HepG2 (cell line): ENCODE measurements at regions not wholly inside any gene's neighbourhood (a gene's known extent, or its start where the extent isn't known, plus 50 kb on each side); places are given as distances from the start of the nearest gene placed in this dataset.

Experiments used
- ELF3 ChIP-seq: IDR thresholded peaks from 2 replicates; pipeline ENCODE4 v1.6.1; 2016; ENCODE audit warnings: missing genetic modification reagents, missing compliant biosample characterization
- ELK4 ChIP-seq: sonication (generic); formaldehyde crosslinking; IDR thresholded peaks from 2 replicates; pipeline ENCODE4 v1.9.0; 2021; ENCODE audit warnings: missing genetic modification reagents, borderline replicate concordance
- GZF1 ChIP-seq: sonication (generic); formaldehyde crosslinking; IDR thresholded peaks from 2 replicates; pipeline ENCODE4 v1.5.1; 2020; ENCODE audit warnings: mild to moderate bottlenecking, missing genetic modification reagents
- HNF4A ChIP-seq: sonication (generic); formaldehyde crosslinking; IDR thresholded peaks from 2 replicates; pipeline ENCODE4 v1.4.0; 2020; ENCODE audit warnings: missing genetic modification reagents
- HOMEZ ChIP-seq: IDR thresholded peaks from 2 replicates; pipeline ENCODE4 v1.6.1; 2016; ENCODE audit warnings: low read depth
- IKZF1 ChIP-seq: fragments of 450-650 bp; IDR thresholded peaks from 2 replicates; pipeline ENCODE4 v1.7.1; 2016
- IKZF4 ChIP-seq: sonication (generic); formaldehyde crosslinking; IDR thresholded peaks from 2 replicates; pipeline ENCODE4 v1.5.1; 2020; ENCODE audit warnings: borderline replicate concordance, mild to moderate bottlenecking, low read depth, missing genetic modification reagents; ENCODE audit errors: not compliant biosample characterization
- ISL2 ChIP-seq: sonication (generic); formaldehyde crosslinking; IDR thresholded peaks from 2 replicates; pipeline ENCODE4 v1.5.0; 2020; ENCODE audit warnings: missing genetic modification reagents
- KAT7 ChIP-seq: IDR thresholded peaks from 2 replicates; pipeline ENCODE4 v1.6.1; 2018; ENCODE audit warnings: borderline replicate concordance, missing compliant biosample characterization
- KMT2A ChIP-seq: sonication (generic); formaldehyde crosslinking; IDR thresholded peaks from 2 replicates; pipeline ENCODE4 v1.4.0; 2020; ENCODE audit warnings: missing genetic modification reagents
- POLR2AphosphoS2 ChIP-seq: IDR thresholded peaks from 2 replicates; pipeline ENCODE4 v1.6.1; 2011; ENCODE audit warnings: low read depth, low read length, improper control_type of control experiment
- SMAD9 ChIP-seq: sonication (generic); formaldehyde crosslinking; IDR thresholded peaks from 2 replicates; pipeline ENCODE4 v1.5.1; 2020; ENCODE audit warnings: mild to moderate bottlenecking, missing genetic modification reagents
- TSC22D2 ChIP-seq: sonication (generic); formaldehyde crosslinking; IDR thresholded peaks from 2 replicates; pipeline ENCODE4 v1.5.1; 2020; ENCODE audit warnings: missing genetic modification reagents, mild to moderate bottlenecking, borderline replicate concordance
- ZBTB7B ChIP-seq: sonication (generic); formaldehyde crosslinking; IDR thresholded peaks from 2 replicates; pipeline ENCODE4 v1.4.0; 2020; ENCODE audit warnings: missing genetic modification reagents
- ZNF12 ChIP-seq: sonication (generic); formaldehyde crosslinking; IDR thresholded peaks from 2 replicates; pipeline ENCODE4 v1.5.0; 2020; ENCODE audit warnings: missing genetic modification reagents
- ZNF235 ChIP-seq: sonication (generic); formaldehyde crosslinking; IDR thresholded peaks from 2 replicates; pipeline ENCODE4 v1.8.1; 2023; ENCODE audit warnings: mild to moderate bottlenecking, missing genetic modification reagents, borderline replicate concordance
- ZNF362 ChIP-seq: sonication (generic); formaldehyde crosslinking; IDR thresholded peaks from 2 replicates; pipeline ENCODE4 v1.4.0; 2020; ENCODE audit warnings: missing genetic modification reagents, mild to moderate bottlenecking, borderline replicate concordance
- ZNF7 ChIP-seq: IDR thresholded peaks from 2 replicates; pipeline ENCODE4 v1.6.1; 2016; ENCODE audit warnings: missing biosample characterization, missing genetic modification reagents
- ZNF780A ChIP-seq: sonication (generic); formaldehyde crosslinking; IDR thresholded peaks from 2 replicates; pipeline ENCODE4 v1.8.0; 2022; ENCODE audit warnings: mild to moderate bottlenecking, missing genetic modification reagents, moderate library complexity
- ZNF850 ChIP-seq: sonication (generic); formaldehyde crosslinking; conservative IDR thresholded peaks from 2 replicates; pipeline ENCODE4 v1.9.0; 2021; ENCODE audit warnings: mild to moderate bottlenecking, missing genetic modification reagents
- TF ChIP-seq, protein P1 (sequence below): IDR thresholded peaks from 2 replicates; pipeline ENCODE4 v1.4.0; 2020; ENCODE audit warnings: mild to moderate bottlenecking, missing genetic modification reagents
- TF ChIP-seq, protein P2 (sequence below): sonication (generic); formaldehyde crosslinking; IDR thresholded peaks from 2 replicates; pipeline ENCODE4 v1.8.0; 2022; ENCODE audit warnings: missing genetic modification reagents, mild to moderate bottlenecking, moderate library complexity, borderline replicate concordance

DNA sequence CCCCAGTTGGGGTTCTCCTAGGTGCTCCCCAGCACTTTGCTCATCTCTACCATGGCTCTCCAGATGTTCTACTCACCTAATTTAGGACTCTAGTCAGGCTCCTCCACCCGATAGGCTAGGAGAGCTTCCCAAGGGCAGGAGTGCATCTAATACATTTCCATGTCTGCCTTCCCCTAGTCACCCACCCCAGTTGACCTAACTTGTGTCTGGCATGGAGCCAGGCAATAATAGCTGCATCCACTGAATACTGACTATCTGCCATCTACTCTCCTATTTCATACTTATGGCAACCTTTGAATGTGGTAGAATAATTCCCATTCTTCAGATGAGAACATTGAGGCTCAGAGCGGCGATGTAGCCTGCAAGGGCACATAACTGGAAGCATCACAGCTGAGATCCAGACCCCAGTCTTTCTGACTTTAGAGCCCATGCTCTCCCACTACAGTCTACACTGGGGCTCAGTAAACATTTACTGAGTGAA, 71.8 kb upstream of the YWHAQ start (continued):
- TF ChIP-seq HNF4A (CRISPR knock-in tag): no peak
- no peak for TF ChIP-seq IKZF1
- no peak for TF ChIP-seq ZNF362 (CRISPR knock-in tag)
- TF ChIP-seq ELF3 (CRISPR knock-in tag): no peak
- TF ChIP-seq HOMEZ (CRISPR knock-in tag): no peak
- TF ChIP-seq, protein P1, sequence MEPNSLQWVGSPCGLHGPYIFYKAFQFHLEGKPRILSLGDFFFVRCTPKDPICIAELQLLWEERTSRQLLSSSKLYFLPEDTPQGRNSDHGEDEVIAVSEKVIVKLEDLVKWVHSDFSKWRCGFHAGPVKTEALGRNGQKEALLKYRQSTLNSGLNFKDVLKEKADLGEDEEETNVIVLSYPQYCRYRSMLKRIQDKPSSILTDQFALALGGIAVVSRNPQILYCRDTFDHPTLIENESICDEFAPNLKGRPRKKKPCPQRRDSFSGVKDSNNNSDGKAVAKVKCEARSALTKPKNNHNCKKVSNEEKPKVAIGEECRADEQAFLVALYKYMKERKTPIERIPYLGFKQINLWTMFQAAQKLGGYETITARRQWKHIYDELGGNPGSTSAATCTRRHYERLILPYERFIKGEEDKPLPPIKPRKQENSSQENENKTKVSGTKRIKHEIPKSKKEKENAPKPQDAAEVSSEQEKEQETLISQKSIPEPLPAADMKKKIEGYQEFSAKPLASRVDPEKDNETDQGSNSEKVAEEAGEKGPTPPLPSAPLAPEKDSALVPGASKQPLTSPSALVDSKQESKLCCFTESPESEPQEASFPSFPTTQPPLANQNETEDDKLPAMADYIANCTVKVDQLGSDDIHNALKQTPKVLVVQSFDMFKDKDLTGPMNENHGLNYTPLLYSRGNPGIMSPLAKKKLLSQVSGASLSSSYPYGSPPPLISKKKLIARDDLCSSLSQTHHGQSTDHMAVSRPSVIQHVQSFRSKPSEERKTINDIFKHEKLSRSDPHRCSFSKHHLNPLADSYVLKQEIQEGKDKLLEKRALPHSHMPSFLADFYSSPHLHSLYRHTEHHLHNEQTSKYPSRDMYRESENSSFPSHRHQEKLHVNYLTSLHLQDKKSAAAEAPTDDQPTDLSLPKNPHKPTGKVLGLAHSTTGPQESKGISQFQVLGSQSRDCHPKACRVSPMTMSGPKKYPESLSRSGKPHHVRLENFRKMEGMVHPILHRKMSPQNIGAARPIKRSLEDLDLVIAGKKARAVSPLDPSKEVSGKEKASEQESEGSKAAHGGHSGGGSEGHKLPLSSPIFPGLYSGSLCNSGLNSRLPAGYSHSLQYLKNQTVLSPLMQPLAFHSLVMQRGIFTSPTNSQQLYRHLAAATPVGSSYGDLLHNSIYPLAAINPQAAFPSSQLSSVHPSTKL (CRISPR knock-in tag): peak; percentile 39; the same call in 1 of the 2 replicates
- TF ChIP-seq ZNF12 (CRISPR knock-in tag): no peak
- TF ChIP-seq ZNF7 (CRISPR knock-in tag): no peak
- TF ChIP-seq ZBTB7B (CRISPR knock-in tag): no peak
- no peak for TF ChIP-seq GZF1 (CRISPR knock-in tag)
- TF ChIP-seq TSC22D2 (CRISPR knock-in tag): no peak
- no peak for TF ChIP-seq ZNF235 (CRISPR knock-in tag)
- no peak for TF ChIP-seq IKZF4 (CRISPR knock-in tag)
- TF ChIP-seq POLR2AphosphoS2: no peak
- no peak for TF ChIP-seq ISL2 (CRISPR knock-in tag)
- no peak for TF ChIP-seq KMT2A (CRISPR knock-in tag)
- TF ChIP-seq ELK4 (CRISPR knock-in tag): no peak
- TF ChIP-seq SMAD9 (CRISPR knock-in tag): no peak
- no peak for TF ChIP-seq ZNF850 (CRISPR knock-in tag)
- TF ChIP-seq ZNF780A: no peak
- TF ChIP-seq, protein P2, sequence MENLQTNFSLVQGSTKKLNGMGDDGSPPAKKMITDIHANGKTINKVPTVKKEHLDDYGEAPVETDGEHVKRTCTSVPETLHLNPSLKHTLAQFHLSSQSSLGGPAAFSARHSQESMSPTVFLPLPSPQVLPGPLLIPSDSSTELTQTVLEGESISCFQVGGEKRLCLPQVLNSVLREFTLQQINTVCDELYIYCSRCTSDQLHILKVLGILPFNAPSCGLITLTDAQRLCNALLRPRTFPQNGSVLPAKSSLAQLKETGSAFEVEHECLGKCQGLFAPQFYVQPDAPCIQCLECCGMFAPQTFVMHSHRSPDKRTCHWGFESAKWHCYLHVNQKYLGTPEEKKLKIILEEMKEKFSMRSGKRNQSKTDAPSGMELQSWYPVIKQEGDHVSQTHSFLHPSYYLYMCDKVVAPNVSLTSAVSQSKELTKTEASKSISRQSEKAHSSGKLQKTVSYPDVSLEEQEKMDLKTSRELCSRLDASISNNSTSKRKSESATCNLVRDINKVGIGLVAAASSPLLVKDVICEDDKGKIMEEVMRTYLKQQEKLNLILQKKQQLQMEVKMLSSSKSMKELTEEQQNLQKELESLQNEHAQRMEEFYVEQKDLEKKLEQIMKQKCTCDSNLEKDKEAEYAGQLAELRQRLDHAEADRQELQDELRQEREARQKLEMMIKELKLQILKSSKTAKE: no peak
- TF ChIP-seq KAT7 (CRISPR knock-in tag): no peak
